WTC11 (cell line): ENCODE measurements at regions not wholly inside any gene's neighbourhood (a gene's known extent, or its start where the extent isn't known, plus 50 kb on each side); places are given as distances from the start of the nearest gene placed in this dataset.
"Not testable (repeated sequence)": the region's sequence is repeated elsewhere in the genome, so short reads cannot be mapped to it uniquely, and the experiment has no call there.

Experiments used
- ATAC-seq: fragments of 200-7000 bp; cut with Tn5 transposase; 2 replicates; pipeline ENCODE4 v1.10.0; 2021; ENCODE audit warnings: mild to moderate bottlenecking, moderate library complexity
- CTCF ChIA-PET: fragments of 300-600 bp; sonication (Branson Sonifier 250); formaldehyde crosslinking; loops from one replicate; lab custom pipeline; 2021; ENCODE audit warnings: antibody characterized with exemption; lab: Charles Lee
- POLR2A ChIA-PET: fragments of 350-600 bp; sonication (Branson Sonifier 250); formaldehyde crosslinking; loops from one replicate; lab custom pipeline; 2021; ENCODE audit warnings: antibody characterized with exemption; lab: Charles Lee
- DNase-seq: peaks from one replicate; pipeline ENCODE4 v3.0.0; 2021; ENCODE audit warnings: low spot score
- H3K27ac Mint-ChIP-seq: 2 replicates; pipeline ENCODE4 v1.8.0; 2021; ENCODE audit warnings: mixed read lengths
- H3K27me3 Mint-ChIP-seq: 2 replicates; pipeline ENCODE4 v1.8.0; 2021; ENCODE audit warnings: low read depth, mild to moderate bottlenecking, moderate library complexity, mixed read lengths
- H3K36me3 Mint-ChIP-seq: 2 replicates; pipeline ENCODE4 v1.8.0; 2021; ENCODE audit warnings: mixed read lengths
- H3K4me1 Mint-ChIP-seq: 2 replicates; pipeline ENCODE4 v1.8.0; 2022; ENCODE audit warnings: mixed read lengths
- H3K4me3 Mint-ChIP-seq: 2 replicates; pipeline ENCODE4 v1.8.0; 2021; ENCODE audit warnings: mild to moderate bottlenecking, moderate library complexity, mixed read lengths
- H3K9me3 Mint-ChIP-seq: 2 replicates; pipeline ENCODE4 v1.8.0; 2021; ENCODE audit warnings: mixed read lengths
- EMX1 ChIP-seq: fragments of 250-450 bp; sonication (Bioruptor Pico); IDR thresholded peaks from 2 replicates; pipeline ENCODE4 v1.8.0; 2021; ENCODE audit warnings: mild to moderate bottlenecking
- ETV6 ChIP-seq: sonication (generic); formaldehyde crosslinking; IDR thresholded peaks from 2 replicates; pipeline ENCODE4 v1.8.1; 2022; ENCODE audit warnings: mild to moderate bottlenecking, missing genetic modification reagents
- FOXJ3 ChIP-seq: sonication (generic); formaldehyde crosslinking; IDR thresholded peaks from 2 replicates; pipeline ENCODE4 v1.9.0; 2021; ENCODE audit warnings: missing genetic modification reagents, mild to moderate bottlenecking, borderline replicate concordance
- FOXP1 ChIP-seq: sonication (generic); formaldehyde crosslinking; IDR thresholded peaks from 2 replicates; pipeline ENCODE4 v1.8.0; 2022; ENCODE audit warnings: missing genetic modification reagents, mild to moderate bottlenecking, moderate library complexity, borderline replicate concordance
- GABPB1 ChIP-seq: sonication (generic); formaldehyde crosslinking; IDR thresholded peaks from 2 replicates; pipeline ENCODE4 v1.8.1; 2023; ENCODE audit warnings: mild to moderate bottlenecking, missing genetic modification reagents
- NR2C2 ChIP-seq: sonication (generic); formaldehyde crosslinking; IDR thresholded peaks from 2 replicates; pipeline ENCODE4 v1.8.0; 2022; ENCODE audit warnings: mild to moderate bottlenecking, missing genetic modification reagents
- NR3C1 ChIP-seq: sonication (generic); formaldehyde crosslinking; conservative IDR thresholded peaks from 2 replicates; pipeline ENCODE4 v1.8.1; 2023; ENCODE audit warnings: low read depth, mild to moderate bottlenecking, missing genetic modification reagents
- PRRX2 ChIP-seq: fragments of 250-450 bp; sonication (Bioruptor Pico); IDR thresholded peaks from 2 replicates; pipeline ENCODE4 v1.8.0; 2021; ENCODE audit warnings: mild to moderate bottlenecking
- TCF7 ChIP-seq: sonication (generic); formaldehyde crosslinking; IDR thresholded peaks from 2 replicates; pipeline ENCODE4 v1.8.0; 2022; ENCODE audit warnings: mild to moderate bottlenecking, low read depth, missing genetic modification reagents, moderate library complexity
- TP53 ChIP-seq: sonication (generic); formaldehyde crosslinking; IDR thresholded peaks from 2 replicates; pipeline ENCODE4 v1.8.1; 2023; ENCODE audit warnings: mild to moderate bottlenecking, missing genetic modification reagents
- ZNF396 ChIP-seq: fragments of 250-450 bp; sonication (Bioruptor Pico); IDR thresholded peaks from 2 replicates; pipeline ENCODE4 v1.8.0; 2021; ENCODE audit warnings: mild to moderate bottlenecking, moderate library complexity, borderline replicate concordance
- ZNF416 ChIP-seq: fragments of 250-450 bp; sonication (Bioruptor Pico); IDR thresholded peaks from 2 replicates; pipeline ENCODE4 v1.9.0; 2021; ENCODE audit warnings: mild to moderate bottlenecking, inconsistent platforms
- TF ChIP-seq, protein P1 (sequence below): sonication (generic); formaldehyde crosslinking; IDR thresholded peaks from 2 replicates; pipeline ENCODE4 v1.8.1; 2023; ENCODE audit warnings: mild to moderate bottlenecking, missing genetic modification reagents, borderline replicate concordance
- TF ChIP-seq, protein P2 (sequence below): sonication (generic); formaldehyde crosslinking; conservative IDR thresholded peaks from 2 replicates; pipeline ENCODE4 v1.8.1; 2022; ENCODE audit warnings: mild to moderate bottlenecking, missing genetic modification reagents
- TF ChIP-seq, protein P3 (sequence below): sonication (generic); formaldehyde crosslinking; IDR thresholded peaks from 2 replicates; pipeline ENCODE4 v1.8.0; 2022; ENCODE audit warnings: missing genetic modification reagents
- TF ChIP-seq, protein P4 (sequence below): fragments of 250-450 bp; sonication (Bioruptor Pico); IDR thresholded peaks from 2 replicates; pipeline ENCODE4 v1.8.0; 2021; ENCODE audit warnings: mild to moderate bottlenecking
- TF ChIP-seq, protein P5 (sequence below): sonication (generic); formaldehyde crosslinking; IDR thresholded peaks from 2 replicates; pipeline ENCODE4 v1.8.1; 2023; ENCODE audit warnings: mild to moderate bottlenecking, missing genetic modification reagents
- TF ChIP-seq, protein P6 (sequence below): sonication (generic); formaldehyde crosslinking; IDR thresholded peaks from 2 replicates; pipeline ENCODE4 v1.8.0; 2022; ENCODE audit warnings: mild to moderate bottlenecking, missing genetic modification reagents
- TF ChIP-seq, protein P7 (sequence below): sonication (generic); formaldehyde crosslinking; IDR thresholded peaks from 2 replicates; pipeline ENCODE4 v1.8.1; 2022; ENCODE audit warnings: mild to moderate bottlenecking, missing genetic modification reagents, moderate library complexity, borderline replicate concordance

DNA sequence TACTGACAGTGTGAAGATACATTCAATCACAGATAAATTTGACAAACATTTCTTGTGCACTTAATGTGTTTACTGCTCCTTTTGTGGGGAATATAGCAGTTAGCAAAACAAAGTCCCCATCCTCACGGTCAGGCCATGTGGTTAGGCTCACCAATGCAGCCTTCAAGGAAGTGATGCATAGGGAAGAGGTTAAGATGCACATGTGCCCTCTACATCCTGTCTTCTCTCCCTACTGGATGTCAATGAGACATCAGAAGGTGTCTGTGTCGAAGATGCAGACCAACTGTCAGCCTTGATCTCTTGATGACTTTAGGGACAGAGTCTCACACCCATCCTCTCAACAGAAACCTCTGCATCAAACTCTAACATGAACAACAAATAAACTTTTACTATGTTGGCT, 78.7 kb downstream of the FH start:
- Mint-ChIP-seq H3K36me3 (peaks cover 20% of the 10 kb centered on the region), H3K27me3 (peaks cover 7% of the 10 kb centered on the region), H3K27ac (no peak overlapping the region), H3K9me3 (peaks cover 41% of the 10 kb centered on the region), H3K4me1 (no peaks in the 10 kb centered on the region), H3K4me3 (no peak overlapping the region)
- ChIA-PET POLR2A (no interaction called here), CTCF (no interaction called here)
- ATAC-seq: no peak
- TF ChIP-seq FOXP1 (no peak), TCF7 (CRISPR knock-in tag) (no peak), TP53 (no peak), ZNF396 (CRISPR knock-in tag) (no peak), NR3C1 (CRISPR knock-in tag) (no peak), ETV6 (CRISPR knock-in tag) (no peak), GABPB1 (CRISPR knock-in tag) (no peak), ZNF416 (CRISPR knock-in tag) (no peak), PRRX2 (CRISPR knock-in tag) (no peak), FOXJ3 (no peak), EMX1 (CRISPR knock-in tag) (no peak), NR2C2 (CRISPR knock-in tag) (no peak)
- TF ChIP-seq, protein P1, sequence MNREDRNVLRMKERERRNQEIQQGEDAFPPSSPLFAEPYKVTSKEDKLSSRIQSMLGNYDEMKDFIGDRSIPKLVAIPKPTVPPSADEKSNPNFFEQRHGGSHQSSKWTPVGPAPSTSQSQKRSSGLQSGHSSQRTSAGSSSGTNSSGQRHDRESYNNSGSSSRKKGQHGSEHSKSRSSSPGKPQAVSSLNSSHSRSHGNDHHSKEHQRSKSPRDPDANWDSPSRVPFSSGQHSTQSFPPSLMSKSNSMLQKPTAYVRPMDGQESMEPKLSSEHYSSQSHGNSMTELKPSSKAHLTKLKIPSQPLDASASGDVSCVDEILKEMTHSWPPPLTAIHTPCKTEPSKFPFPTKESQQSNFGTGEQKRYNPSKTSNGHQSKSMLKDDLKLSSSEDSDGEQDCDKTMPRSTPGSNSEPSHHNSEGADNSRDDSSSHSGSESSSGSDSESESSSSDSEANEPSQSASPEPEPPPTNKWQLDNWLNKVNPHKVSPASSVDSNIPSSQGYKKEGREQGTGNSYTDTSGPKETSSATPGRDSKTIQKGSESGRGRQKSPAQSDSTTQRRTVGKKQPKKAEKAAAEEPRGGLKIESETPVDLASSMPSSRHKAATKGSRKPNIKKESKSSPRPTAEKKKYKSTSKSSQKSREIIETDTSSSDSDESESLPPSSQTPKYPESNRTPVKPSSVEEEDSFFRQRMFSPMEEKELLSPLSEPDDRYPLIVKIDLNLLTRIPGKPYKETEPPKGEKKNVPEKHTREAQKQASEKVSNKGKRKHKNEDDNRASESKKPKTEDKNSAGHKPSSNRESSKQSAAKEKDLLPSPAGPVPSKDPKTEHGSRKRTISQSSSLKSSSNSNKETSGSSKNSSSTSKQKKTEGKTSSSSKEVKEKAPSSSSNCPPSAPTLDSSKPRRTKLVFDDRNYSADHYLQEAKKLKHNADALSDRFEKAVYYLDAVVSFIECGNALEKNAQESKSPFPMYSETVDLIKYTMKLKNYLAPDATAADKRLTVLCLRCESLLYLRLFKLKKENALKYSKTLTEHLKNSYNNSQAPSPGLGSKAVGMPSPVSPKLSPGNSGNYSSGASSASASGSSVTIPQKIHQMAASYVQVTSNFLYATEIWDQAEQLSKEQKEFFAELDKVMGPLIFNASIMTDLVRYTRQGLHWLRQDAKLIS (CRISPR knock-in tag): no peak
- TF ChIP-seq, protein P2, sequence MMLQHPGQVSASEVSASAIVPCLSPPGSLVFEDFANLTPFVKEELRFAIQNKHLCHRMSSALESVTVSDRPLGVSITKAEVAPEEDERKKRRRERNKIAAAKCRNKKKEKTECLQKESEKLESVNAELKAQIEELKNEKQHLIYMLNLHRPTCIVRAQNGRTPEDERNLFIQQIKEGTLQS (CRISPR knock-in tag): no peak
- TF ChIP-seq, protein P3, sequence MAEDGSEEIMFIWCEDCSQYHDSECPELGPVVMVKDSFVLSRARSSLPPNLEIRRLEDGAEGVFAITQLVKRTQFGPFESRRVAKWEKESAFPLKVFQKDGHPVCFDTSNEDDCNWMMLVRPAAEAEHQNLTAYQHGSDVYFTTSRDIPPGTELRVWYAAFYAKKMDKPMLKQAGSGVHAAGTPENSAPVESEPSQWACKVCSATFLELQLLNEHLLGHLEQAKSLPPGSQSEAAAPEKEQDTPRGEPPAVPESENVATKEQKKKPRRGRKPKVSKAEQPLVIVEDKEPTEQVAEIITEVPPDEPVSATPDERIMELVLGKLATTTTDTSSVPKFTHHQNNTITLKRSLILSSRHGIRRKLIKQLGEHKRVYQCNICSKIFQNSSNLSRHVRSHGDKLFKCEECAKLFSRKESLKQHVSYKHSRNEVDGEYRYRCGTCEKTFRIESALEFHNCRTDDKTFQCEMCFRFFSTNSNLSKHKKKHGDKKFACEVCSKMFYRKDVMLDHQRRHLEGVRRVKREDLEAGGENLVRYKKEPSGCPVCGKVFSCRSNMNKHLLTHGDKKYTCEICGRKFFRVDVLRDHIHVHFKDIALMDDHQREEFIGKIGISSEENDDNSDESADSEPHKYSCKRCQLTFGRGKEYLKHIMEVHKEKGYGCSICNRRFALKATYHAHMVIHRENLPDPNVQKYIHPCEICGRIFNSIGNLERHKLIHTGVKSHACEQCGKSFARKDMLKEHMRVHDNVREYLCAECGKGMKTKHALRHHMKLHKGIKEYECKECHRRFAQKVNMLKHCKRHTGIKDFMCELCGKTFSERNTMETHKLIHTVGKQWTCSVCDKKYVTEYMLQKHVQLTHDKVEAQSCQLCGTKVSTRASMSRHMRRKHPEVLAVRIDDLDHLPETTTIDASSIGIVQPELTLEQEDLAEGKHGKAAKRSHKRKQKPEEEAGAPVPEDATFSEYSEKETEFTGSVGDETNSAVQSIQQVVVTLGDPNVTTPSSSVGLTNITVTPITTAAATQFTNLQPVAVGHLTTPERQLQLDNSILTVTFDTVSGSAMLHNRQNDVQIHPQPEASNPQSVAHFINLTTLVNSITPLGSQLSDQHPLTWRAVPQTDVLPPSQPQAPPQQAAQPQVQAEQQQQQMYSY (CRISPR knock-in tag): no peak
- TF ChIP-seq, protein P4, sequence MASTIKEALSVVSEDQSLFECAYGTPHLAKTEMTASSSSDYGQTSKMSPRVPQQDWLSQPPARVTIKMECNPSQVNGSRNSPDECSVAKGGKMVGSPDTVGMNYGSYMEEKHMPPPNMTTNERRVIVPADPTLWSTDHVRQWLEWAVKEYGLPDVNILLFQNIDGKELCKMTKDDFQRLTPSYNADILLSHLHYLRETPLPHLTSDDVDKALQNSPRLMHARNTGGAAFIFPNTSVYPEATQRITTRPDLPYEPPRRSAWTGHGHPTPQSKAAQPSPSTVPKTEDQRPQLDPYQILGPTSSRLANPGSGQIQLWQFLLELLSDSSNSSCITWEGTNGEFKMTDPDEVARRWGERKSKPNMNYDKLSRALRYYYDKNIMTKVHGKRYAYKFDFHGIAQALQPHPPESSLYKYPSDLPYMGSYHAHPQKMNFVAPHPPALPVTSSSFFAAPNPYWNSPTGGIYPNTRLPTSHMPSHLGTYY (CRISPR knock-in tag): no peak
- TF ChIP-seq, protein P5, sequence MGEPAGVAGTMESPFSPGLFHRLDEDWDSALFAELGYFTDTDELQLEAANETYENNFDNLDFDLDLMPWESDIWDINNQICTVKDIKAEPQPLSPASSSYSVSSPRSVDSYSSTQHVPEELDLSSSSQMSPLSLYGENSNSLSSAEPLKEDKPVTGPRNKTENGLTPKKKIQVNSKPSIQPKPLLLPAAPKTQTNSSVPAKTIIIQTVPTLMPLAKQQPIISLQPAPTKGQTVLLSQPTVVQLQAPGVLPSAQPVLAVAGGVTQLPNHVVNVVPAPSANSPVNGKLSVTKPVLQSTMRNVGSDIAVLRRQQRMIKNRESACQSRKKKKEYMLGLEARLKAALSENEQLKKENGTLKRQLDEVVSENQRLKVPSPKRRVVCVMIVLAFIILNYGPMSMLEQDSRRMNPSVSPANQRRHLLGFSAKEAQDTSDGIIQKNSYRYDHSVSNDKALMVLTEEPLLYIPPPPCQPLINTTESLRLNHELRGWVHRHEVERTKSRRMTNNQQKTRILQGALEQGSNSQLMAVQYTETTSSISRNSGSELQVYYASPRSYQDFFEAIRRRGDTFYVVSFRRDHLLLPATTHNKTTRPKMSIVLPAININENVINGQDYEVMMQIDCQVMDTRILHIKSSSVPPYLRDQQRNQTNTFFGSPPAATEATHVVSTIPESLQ: no peak
- TF ChIP-seq, protein P6, sequence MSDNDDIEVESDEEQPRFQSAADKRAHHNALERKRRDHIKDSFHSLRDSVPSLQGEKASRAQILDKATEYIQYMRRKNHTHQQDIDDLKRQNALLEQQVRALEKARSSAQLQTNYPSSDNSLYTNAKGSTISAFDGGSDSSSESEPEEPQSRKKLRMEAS (CRISPR knock-in tag): no peak
- TF ChIP-seq, protein P7, sequence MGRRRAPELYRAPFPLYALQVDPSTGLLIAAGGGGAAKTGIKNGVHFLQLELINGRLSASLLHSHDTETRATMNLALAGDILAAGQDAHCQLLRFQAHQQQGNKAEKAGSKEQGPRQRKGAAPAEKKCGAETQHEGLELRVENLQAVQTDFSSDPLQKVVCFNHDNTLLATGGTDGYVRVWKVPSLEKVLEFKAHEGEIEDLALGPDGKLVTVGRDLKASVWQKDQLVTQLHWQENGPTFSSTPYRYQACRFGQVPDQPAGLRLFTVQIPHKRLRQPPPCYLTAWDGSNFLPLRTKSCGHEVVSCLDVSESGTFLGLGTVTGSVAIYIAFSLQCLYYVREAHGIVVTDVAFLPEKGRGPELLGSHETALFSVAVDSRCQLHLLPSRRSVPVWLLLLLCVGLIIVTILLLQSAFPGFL: no peak
- no peak for DNase-seq

DNA sequence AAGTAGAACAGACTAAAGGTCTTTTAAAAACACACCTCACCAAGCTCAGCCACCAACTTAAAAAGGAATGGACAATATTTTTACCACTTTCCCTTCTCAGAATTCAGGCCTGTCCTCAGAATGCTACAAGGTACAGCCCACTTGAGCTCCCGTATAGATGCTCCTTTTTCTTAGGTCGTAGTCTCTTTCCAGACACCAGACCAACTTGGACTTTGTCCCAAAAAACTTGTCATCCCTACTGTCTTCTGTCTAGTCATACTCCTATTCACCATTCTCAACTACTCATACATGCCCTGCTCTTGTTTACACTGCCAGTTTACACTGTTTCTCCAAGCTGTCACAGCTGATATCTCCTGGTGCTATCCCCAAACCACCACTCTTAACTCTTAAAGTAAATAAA, 80.9 kb downstream of the FH start:
- H3K4me1 Mint-ChIP-seq, CTCF ChIA-PET, DNase-seq, H3K27ac Mint-ChIP-seq, H3K4me3 Mint-ChIP-seq, POLR2A ChIA-PET, ATAC-seq: not testable (repeated sequence)
- H3K9me3 Mint-ChIP-seq: peaks cover 43% of the 10 kb centered on the region
- H3K27me3 Mint-ChIP-seq: peaks cover 12% of the 10 kb centered on the region
- peaks cover 25% of the 10 kb centered on the region for H3K36me3 Mint-ChIP-seq
